H9 (cell line): ENCODE measurements at regions not wholly inside any gene's neighbourhood (a gene's known extent, or its start where the extent isn't known, plus 50 kb on each side); places are given as distances from the start of the nearest gene placed in this dataset.

Experiments
- DNase-seq: peaks from one replicate; pipeline ENCODE4 v3.0.0-alpha.2; 2017
- H2AFZ ChIP-seq: one replicate; pipeline ENCODE4 v1.6.1; 2013; ENCODE audit warnings: mild to moderate bottlenecking, low read length, control low read depth, moderate library complexity
- H2AK5ac ChIP-seq: 2 replicates; pipeline ENCODE4 v1.6.1; 2013; ENCODE audit warnings: low read length, control low read depth, mixed read lengths; ENCODE audit not compliant: insufficient read length
- H2BK120ac ChIP-seq: one replicate; pipeline ENCODE4 v1.6.1; 2013; ENCODE audit warnings: low read depth, mild to moderate bottlenecking, low read length, control low read depth, inconsistent platforms; ENCODE audit not compliant: poor library complexity, severe bottlenecking
- H2BK12ac ChIP-seq: 2 replicates; pipeline ENCODE4 v1.6.1; 2013; ENCODE audit warnings: low read length, control low read depth, mixed read lengths, low read depth; ENCODE audit not compliant: insufficient read length
- H2BK15ac ChIP-seq: 2 replicates; pipeline ENCODE4 v1.6.1; 2013; ENCODE audit warnings: low read depth, low read length, control low read depth
- H2BK20ac ChIP-seq: one replicate; pipeline ENCODE4 v1.6.1; 2013; ENCODE audit warnings: low read depth, mild to moderate bottlenecking, low read length, control low read depth, inconsistent platforms; ENCODE audit not compliant: poor library complexity, severe bottlenecking
- H2BK5ac ChIP-seq: 2 replicates; pipeline ENCODE4 v1.6.1; 2013; ENCODE audit warnings: low read length, control low read depth, mixed read lengths; ENCODE audit not compliant: insufficient read length
- H3K14ac ChIP-seq: 2 replicates; pipeline ENCODE4 v1.6.1; 2013; ENCODE audit warnings: low read length, control low read depth; ENCODE audit not compliant: insufficient read depth
- H3K18ac ChIP-seq: 2 replicates; pipeline ENCODE4 v1.6.1; 2013; ENCODE audit warnings: low read depth, mild to moderate bottlenecking, mixed read lengths, low read length, control low read depth; ENCODE audit not compliant: insufficient read length
- H3K23ac ChIP-seq: 2 replicates; pipeline ENCODE4 v1.6.1; 2013; ENCODE audit warnings: low read length, control low read depth, mixed read lengths, low read depth; ENCODE audit not compliant: insufficient read length
- H3K23me2 ChIP-seq: 2 replicates; pipeline ENCODE4 v1.6.1; 2013; ENCODE audit warnings: low read depth, mild to moderate bottlenecking, mixed read lengths, low read length, control low read depth; ENCODE audit not compliant: insufficient read length, poor library complexity, severe bottlenecking
- H3K27ac ChIP-seq: 2 replicates; pipeline ENCODE4 v1.5.1; 2013; ENCODE audit warnings: low read length, control low read depth, mixed read lengths, low read depth; ENCODE audit not compliant: insufficient read length
- H3K27me3 ChIP-seq: 2 replicates; pipeline ENCODE4 v1.6.1; 2013; ENCODE audit warnings: low read length, control low read depth, inconsistent platforms; ENCODE audit not compliant: insufficient read depth
- H3K4ac ChIP-seq: 2 replicates; pipeline ENCODE4 v1.6.1; 2013; ENCODE audit warnings: low read depth, mild to moderate bottlenecking, control low read depth, inconsistent platforms, low read length, moderate library complexity
- H3K4me1 ChIP-seq: 2 replicates; pipeline ENCODE4 v1.6.1; 2013; ENCODE audit warnings: low read length, control low read depth, inconsistent platforms; ENCODE audit not compliant: insufficient read depth
- H3K4me2 ChIP-seq: 2 replicates; pipeline ENCODE4 v1.6.1; 2013; ENCODE audit warnings: low read length, control low read depth, mixed read lengths; ENCODE audit not compliant: insufficient read length, insufficient read depth
- H3K56ac ChIP-seq: 2 replicates; pipeline ENCODE4 v1.6.1; 2013; ENCODE audit warnings: low read depth, mild to moderate bottlenecking, mixed read lengths, low read length, control low read depth; ENCODE audit not compliant: insufficient read length
- H3K79me1 ChIP-seq: 2 replicates; pipeline ENCODE4 v1.6.1; 2013; ENCODE audit warnings: low read depth, mild to moderate bottlenecking, moderate library complexity, low read length, control low read depth, inconsistent platforms; ENCODE audit not compliant: insufficient read depth, poor library complexity, severe bottlenecking
- H3K79me2 ChIP-seq: 2 replicates; pipeline ENCODE4 v1.6.1; 2013; ENCODE audit warnings: low read length, control low read depth, inconsistent platforms; ENCODE audit not compliant: insufficient read depth
- H3K9ac ChIP-seq: 2 replicates; pipeline ENCODE4 v1.6.1; 2013; ENCODE audit warnings: low read length, control low read depth, mixed read lengths; ENCODE audit not compliant: insufficient read length; ENCODE audit errors: extremely low read depth
- H3K9me3 ChIP-seq: one replicate; pipeline ENCODE4 v1.6.1; 2013; ENCODE audit warnings: low read depth, low read length, inconsistent platforms; ENCODE audit not compliant: control insufficient read depth
- H3T11ph ChIP-seq: one replicate; pipeline ENCODE4 v1.6.1; 2013; ENCODE audit warnings: mild to moderate bottlenecking, low read length, control low read depth, inconsistent platforms
- H4K20me1 ChIP-seq: one replicate; pipeline ENCODE4 v1.6.1; 2013; ENCODE audit not compliant: control insufficient read depth, insufficient read length, insufficient read depth
- H4K5ac ChIP-seq: 2 replicates; pipeline ENCODE4 v1.6.1; 2013; ENCODE audit warnings: low read depth, mild to moderate bottlenecking, mixed read lengths, low read length, control low read depth; ENCODE audit not compliant: insufficient read length
- H4K8ac ChIP-seq: replicated peaks from 2 replicates; pipeline ENCODE4 v1.6.1; 2013; ENCODE audit warnings: low read length, control low read depth, mixed read lengths, low read depth; ENCODE audit not compliant: insufficient read length
- H4K91ac ChIP-seq: 2 replicates; pipeline ENCODE4 v1.6.1; 2013; ENCODE audit warnings: low read depth, mild to moderate bottlenecking, moderate library complexity, mixed read lengths, low read length, control low read depth; ENCODE audit not compliant: insufficient read length
- H3K27ac Mint-ChIP-seq, 3 experiments: 2 replicates in 2 of 3; 3 replicates in 1 of 3; pipeline ENCODE4 v1.8.0; 2020 to 2021; ENCODE audit warnings: mixed read lengths in 3 of 3, mild to moderate bottlenecking in 1 of 3, moderate library complexity in 1 of 3
- H3K27me3 Mint-ChIP-seq: 2 replicates; pipeline ENCODE4 v1.8.0; 2021; ENCODE audit warnings: low read depth, mild to moderate bottlenecking, moderate library complexity, mixed read lengths
- H3K36me3 Mint-ChIP-seq, 3 experiments: 2 replicates in 2 of 3; 3 replicates in 1 of 3; pipeline ENCODE4 v1.8.0; 2020 to 2021; ENCODE audit warnings: low read depth in 3 of 3, mixed read lengths in 3 of 3; ENCODE audit not compliant: insufficient read depth in 1 of 3
- H3K4me1 Mint-ChIP-seq, 2 experiments: 2 replicates each; pipeline ENCODE4 v1.8.0; 2020; ENCODE audit warnings: mixed read lengths in 2 of 2
- H3K4me3 Mint-ChIP-seq, 2 experiments: 2 replicates in 1 of 2; 3 replicates in 1 of 2; pipeline ENCODE4 v1.8.0; 2020 to 2021; ENCODE audit warnings: mild to moderate bottlenecking in 2 of 2, mixed read lengths in 2 of 2, moderate library complexity in 1 of 2
- H3K9me3 Mint-ChIP-seq, 2 experiments: 2 replicates in 1 of 2; 3 replicates in 1 of 2; pipeline ENCODE4 v1.8.0; 2020; ENCODE audit warnings: mild to moderate bottlenecking in 2 of 2, mixed read lengths in 2 of 2, moderate library complexity in 1 of 2
- CTCF ChIP-seq: fragments of 200-600 bp; sonication (generic); conservative IDR thresholded peaks from 3 replicates; pipeline ENCODE4 v1.8.0; 2021; ENCODE audit warnings: antibody characterized with exemption, mild to moderate bottlenecking
- WGBS: extraction: QIAGEN DNeasy Blood & Tissue Kit; methylation state at CpG from one replicate; pipeline ENCODE4 v1.1.7; 2013; ENCODE audit warnings: missing lambda C conversion rate, low lambda C conversion rate, mixed read lengths; ENCODE audit not compliant: insufficient read length; ENCODE audit errors: extremely low coverage; 5-methylcytosine and 5-hydroxymethylcytosine counted together

GRCh38 chr17:62167076-62167475 is 102.0 kb upstream of the MED13 start:
- Histone ChIP-seq H3K18ac (no peak overlapping the region), H4K91ac (no peak overlapping the region), H3K4ac (no peak overlapping the region), H2BK20ac (no peak overlapping the region), H3K9me3 (no peaks in the 10 kb centered on the region), H2BK12ac (no peak overlapping the region), H3K14ac (no peak overlapping the region), H2AK5ac (no peak overlapping the region), H3K56ac (no peak overlapping the region), H3K9ac (no peak overlapping the region), H4K20me1 (no peaks in the 10 kb centered on the region), H3K79me2 (no peaks in the 10 kb centered on the region), H3K27me3 (no peaks in the 10 kb centered on the region), H3K4me2 (no peak overlapping the region), H2BK15ac (no peak overlapping the region), H3K27ac (no peak overlapping the region), H4K8ac (no peak overlapping the region), H3K23me2 (no peaks in the 10 kb centered on the region), H3T11ph (no peak overlapping the region), H3K23ac (no peak overlapping the region), H3K79me1 (no peaks in the 10 kb centered on the region), H2BK5ac (no peak overlapping the region), H2AFZ (no peak overlapping the region), H2BK120ac (no peak overlapping the region), H4K5ac (no peak overlapping the region), H3K4me1 (no peaks in the 10 kb centered on the region)
- no peak overlapping the region; a peak in 1 of 7 replicates for H3K27ac Mint-ChIP-seq
- no peak for TF ChIP-seq CTCF
- no peaks in the 10 kb centered on the region for H3K4me1 Mint-ChIP-seq
- no peak for DNase-seq
- H3K36me3 Mint-ChIP-seq, result no peaks in the 10 kb centered on the region
- H3K4me3 Mint-ChIP-seq, result no peak overlapping the region
- WGBS, result no CpG with 5 or more reads among the region's 2 CpGs
- H3K9me3 Mint-ChIP-seq, result no peaks in the 10 kb centered on the region
- H3K27me3 Mint-ChIP-seq, result no peaks in the 10 kb centered on the region
